Stomach (tissue), 4 donors: ENCODE measurements at regions not wholly inside any gene's neighbourhood (a gene's known extent, or its start where the extent isn't known, plus 50 kb on each side); places are given as distances from the start of the nearest gene placed in this dataset.

Experiments
- CTCF ChIP-seq, 7 experiments: fragments of 450-650 bp in 4 of 7; fragments of 200-600 bp in 3 of 7; sonication (generic) in 3 of 7; IDR thresholded peaks; one replicate each; pipeline ENCODE4 v1.5.1; 2016 to 2019; ENCODE audit warnings: antibody characterized with exemption in 7 of 7, control low read depth in 2 of 7, mild to moderate bottlenecking in 1 of 7
- EP300 ChIP-seq: sonication (generic); formaldehyde crosslinking; IDR thresholded peaks from one replicate; pipeline ENCODE4 v1.6.1; 2017; ENCODE audit warnings: antibody characterized with exemption
- POLR2A ChIP-seq, 4 donors: fragments of 450-650 bp; IDR thresholded peaks; one replicate each; pipeline ENCODE4 v1.6.1; 2016; ENCODE audit warnings: antibody characterized with exemption in 4 of 4, control low read depth in 2 of 4, mild to moderate bottlenecking in 1 of 4, moderate library complexity in 1 of 4
- POLR2AphosphoS5 ChIP-seq, 3 donors: sonication (generic); formaldehyde crosslinking; IDR thresholded peaks; one replicate each; pipeline ENCODE4 v1.6.1; 2016; ENCODE audit warnings: antibody characterized with exemption in 3 of 3

GRCh38 chr4:22870847-22871449 lies 178.2 kb downstream of the GBA3 start:
- TF ChIP-seq CTCF (IDR thresholded peaks at IDR 0.05), result no peak
- TF ChIP-seq POLR2A (IDR thresholded peaks at IDR 0.05), result no peak
- no peak for TF ChIP-seq POLR2AphosphoS5 (IDR thresholded peaks at IDR 0.05)
- no peak for TF ChIP-seq EP300
